ENCODE measurements at regions not wholly inside any gene's neighbourhood (a gene's known extent, or its start where the extent isn't known, plus 50 kb on each side); places are given as distances from the start of the nearest gene placed in this dataset.

- no peak overlapping the region for H2AFZ ChIP-seq (ENCODE audit: low read depth, low read length)
- DNase-seq (ENCODE audit: low read depth, low spot score) (no peak), FAIRE-seq (no peak)
- ChIA-PET CTCF (no interaction called here), POLR2A (no interaction called here)
- H3K27me3 ChIP-seq (ENCODE audit: control insufficient read depth in 2 of 2, insufficient read depth in 2 of 2, low read length in 2 of 2), result no peaks in the 10 kb centered on the region
- no peak overlapping the region for H3K4me2 ChIP-seq (ENCODE audit: insufficient read depth, low read length)
- H3K9me3 ChIP-seq (replicated peaks; ENCODE audit: control insufficient read depth, insufficient read depth, low read length), result no peaks in the 10 kb centered on the region
- no peaks in the 10 kb centered on the region for H3K4me1 ChIP-seq (ENCODE audit: control insufficient read depth, extremely low read depth, insufficient read depth, low read length)
- dilution Hi-C loops (cut with MboI; ENCODE audit: extremely low pct_ligation_motif_present, low sequenced_read_pairs), result no loop called here
- H4K20me1 ChIP-seq (replicated peaks; ENCODE audit: control insufficient read depth, extremely low read depth, insufficient read depth, low read length), result no peaks in the 10 kb centered on the region
- no peaks in the 10 kb centered on the region for H3K9me1 ChIP-seq (replicated peaks; ENCODE audit: control insufficient read depth, extremely low read depth, insufficient read depth, low read length)
- no TSS peak for BruUV-seq (replicated peaks)
- intact Hi-C loops (cut with micrococcal nuclease), result no loop called here
- TF ChIP-seq, protein P1, sequence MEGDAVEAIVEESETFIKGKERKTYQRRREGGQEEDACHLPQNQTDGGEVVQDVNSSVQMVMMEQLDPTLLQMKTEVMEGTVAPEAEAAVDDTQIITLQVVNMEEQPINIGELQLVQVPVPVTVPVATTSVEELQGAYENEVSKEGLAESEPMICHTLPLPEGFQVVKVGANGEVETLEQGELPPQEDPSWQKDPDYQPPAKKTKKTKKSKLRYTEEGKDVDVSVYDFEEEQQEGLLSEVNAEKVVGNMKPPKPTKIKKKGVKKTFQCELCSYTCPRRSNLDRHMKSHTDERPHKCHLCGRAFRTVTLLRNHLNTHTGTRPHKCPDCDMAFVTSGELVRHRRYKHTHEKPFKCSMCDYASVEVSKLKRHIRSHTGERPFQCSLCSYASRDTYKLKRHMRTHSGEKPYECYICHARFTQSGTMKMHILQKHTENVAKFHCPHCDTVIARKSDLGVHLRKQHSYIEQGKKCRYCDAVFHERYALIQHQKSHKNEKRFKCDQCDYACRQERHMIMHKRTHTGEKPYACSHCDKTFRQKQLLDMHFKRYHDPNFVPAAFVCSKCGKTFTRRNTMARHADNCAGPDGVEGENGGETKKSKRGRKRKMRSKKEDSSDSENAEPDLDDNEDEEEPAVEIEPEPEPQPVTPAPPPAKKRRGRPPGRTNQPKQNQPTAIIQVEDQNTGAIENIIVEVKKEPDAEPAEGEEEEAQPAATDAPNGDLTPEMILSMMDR (IDR thresholded peaks at IDR 0.05; ENCODE audit: extremely low read depth in 1 of 2, insufficient read depth in 1 of 2, low read depth in 1 of 2, low read length in 2 of 2), result no peak
- TF ChIP-seq POLR2A (IDR thresholded peaks at IDR 0.05; ENCODE audit: low read depth, low read length) (no peak), JUN (IDR thresholded peaks at IDR 0.05; ENCODE audit: borderline replicate concordance, insufficient read depth, insufficient read length, low read depth) (no peak), FOS (IDR thresholded peaks at IDR 0.05; ENCODE audit: borderline replicate concordance, insufficient read depth, low read length) (no peak), MAX (IDR thresholded peaks at IDR 0.05; ENCODE audit: insufficient read depth, insufficient read length) (no peak), EZH2 (IDR thresholded peaks at IDR 0.05; ENCODE audit: borderline replicate concordance, low read depth, low read length, severe bottlenecking) (no peak), MYC (IDR thresholded peaks at IDR 0.05; ENCODE audit: low read depth, low read length) (no peak), GATA2 (IDR thresholded peaks at IDR 0.05; ENCODE audit: insufficient read depth, insufficient read length, low read depth, low read length) (no peak), POLR2AphosphoS5 (IDR thresholded peaks at IDR 0.05; ENCODE audit: insufficient read depth, low read depth, low read length) (no peak)
- no peak overlapping the region for H3K27ac ChIP-seq (ENCODE audit: insufficient read depth, low read depth, low read length)
- no peak overlapping the region for H3K9ac ChIP-seq (replicated peaks; ENCODE audit: extremely low read depth, insufficient read depth, low read length)
- no peaks in the 10 kb centered on the region for H3K79me2 ChIP-seq (ENCODE audit: control insufficient read depth, insufficient read depth, low read length)
- no peak overlapping the region for H3K4me3 ChIP-seq (replicated peaks in 1 of 3; ENCODE audit: insufficient read depth in 1 of 3, low read depth in 1 of 3, low read length in 3 of 3)
- no peaks in the 10 kb centered on the region for H3K36me3 ChIP-seq (ENCODE audit: control insufficient read depth in 2 of 2, extremely low read depth in 1 of 2, insufficient read depth in 2 of 2, low read length in 2 of 2)
Measured at GRCh38 chr2:216791303-216791702, 68.6 kb downstream of the TNP1 start.
